Heart left ventricle (tissue), 13 donors: ENCODE measurements at regions not wholly inside any gene's neighbourhood (a gene's known extent, or its start where the extent isn't known, plus 50 kb on each side); places are given as distances from the start of the nearest gene placed in this dataset.

ENCODE experiments used
- CTCF ChIP-seq, 12 donors: fragments of 200-600 bp; sonication (generic) in 4 of 12; IDR thresholded peaks; one replicate each; pipeline versions ENCODE4 v1.5.0 to v1.8.0; 2018 to 2022; ENCODE audit warnings: antibody characterized with exemption in 12 of 12, mild to moderate bottlenecking in 5 of 12
- POLR2A ChIP-seq, 2 donors: fragments of 450-650 bp; IDR thresholded peaks; one replicate each; pipeline ENCODE4 v1.6.1; 2017; ENCODE audit warnings: antibody characterized with exemption in 2 of 2, mild to moderate bottlenecking in 2 of 2, moderate library complexity in 2 of 2
- donor health status: ischemic (EF 13 %, LVEDD 7.1; RV severe dilation, severe dysfunction).
- donor health status: DM: no; HTN: yes; CAD: no.
- donor health status: DM: no; HTN: no; CAD: no.
- donor health status: ischemic (EF 25% LVEDD 6.9; RV normal size, moderate dysfunction).
- donor health status: ischemic (EF 25% LVEDD 5.7; RV mildly dilated, moderate dysfunction).
- donor health status: ischemic (EF 35%, LVEDD 5.7; RV mildly dilated, moderate dysfunction).
- donor health status: nonischemic (EF 11% LVEDD 7.7; RV severe dilation, severe dysfunction).
- donor health status: DM: yes; HTN: yes; CAD: no.
- donor health status: PGD.
- donor health status: ischemic (EF 29% LVEDD 5.4; RV normal size, mild dysfunction).
- donor health status: nonischemic (EF 23%, LVEDD 6.1; RV moderate dilation, normal function).

- TF ChIP-seq CTCF (IDR thresholded peaks at IDR 0.05), result no peak
- TF ChIP-seq POLR2A (IDR thresholded peaks at IDR 0.05), result no peak
Measured at GRCh38 chr2:228927028-228928010, 343.8 kb downstream of the PID1 start.
